GM19463 (cell line): ENCODE measurements at regions not wholly inside any gene's neighbourhood (a gene's known extent, or its start where the extent isn't known, plus 50 kb on each side); places are given as distances from the start of the nearest gene placed in this dataset.
"Not testable (repeated sequence)": the region's sequence is repeated elsewhere in the genome, so short reads cannot be mapped to it uniquely, and the experiment has no call there.

Experiments used
- ATAC-seq: cut with Tn5 transposase; IDR thresholded peaks from one replicate; pipeline ENCODE4 v1.9.1; 2021; ENCODE audit warnings: mild to moderate bottlenecking, moderate library complexity; ENCODE audit not compliant: unreplicated experiment

DNA sequence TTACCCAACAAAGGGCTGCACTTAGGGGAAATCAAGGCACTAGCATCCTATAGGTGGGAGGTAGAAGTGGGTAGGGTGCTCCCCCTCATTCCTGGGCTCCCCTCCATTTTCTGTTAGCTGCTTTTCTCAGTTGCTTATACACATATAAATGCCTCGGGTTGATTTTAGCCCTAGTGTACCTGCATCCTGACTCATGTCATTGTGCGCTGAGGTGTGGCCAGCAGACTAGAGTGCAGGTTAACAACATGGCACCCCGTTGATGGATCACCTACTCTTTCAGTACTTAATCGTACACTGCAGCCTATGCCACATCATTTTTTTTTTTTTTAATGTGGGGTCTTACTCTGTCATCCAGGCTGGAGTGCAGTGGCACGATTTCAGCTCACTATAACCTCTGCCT is 144.0 kb upstream of the ITGB1 start:
- no peak for ATAC-seq

GRCh38 chr10:33101392-33101787 is 143.4 kb upstream of the ITGB1 start:
- ATAC-seq: no peak

DNA sequence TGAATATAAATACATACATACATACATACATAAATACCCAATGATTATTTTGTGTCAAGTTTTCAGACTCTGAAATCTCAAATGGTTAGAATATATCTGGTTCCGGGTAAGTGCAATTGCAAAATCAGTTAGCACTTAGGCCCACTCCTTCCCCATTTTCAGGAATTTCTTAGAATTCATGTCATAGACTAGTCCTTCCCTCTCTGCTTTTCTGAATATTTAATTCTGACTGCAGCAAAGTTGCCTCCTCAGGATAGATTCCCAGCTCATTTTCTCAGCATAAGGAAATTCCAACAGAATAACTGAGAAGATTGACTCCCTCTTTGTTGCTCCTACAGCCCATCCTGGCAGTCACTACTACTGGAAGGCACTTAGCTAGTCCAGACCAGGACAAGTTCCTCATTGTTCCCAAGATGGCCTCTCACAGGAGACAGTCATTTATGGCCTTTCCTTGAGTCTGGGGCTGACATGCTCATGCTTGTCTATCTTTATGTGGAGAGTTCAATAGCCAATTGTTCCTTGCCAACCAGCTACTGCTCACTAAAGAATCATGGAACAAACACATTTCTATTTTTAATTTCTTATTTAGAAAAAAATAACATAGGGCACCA is 142.9 kb upstream of the ITGB1 start:
- no peak for ATAC-seq

DNA sequence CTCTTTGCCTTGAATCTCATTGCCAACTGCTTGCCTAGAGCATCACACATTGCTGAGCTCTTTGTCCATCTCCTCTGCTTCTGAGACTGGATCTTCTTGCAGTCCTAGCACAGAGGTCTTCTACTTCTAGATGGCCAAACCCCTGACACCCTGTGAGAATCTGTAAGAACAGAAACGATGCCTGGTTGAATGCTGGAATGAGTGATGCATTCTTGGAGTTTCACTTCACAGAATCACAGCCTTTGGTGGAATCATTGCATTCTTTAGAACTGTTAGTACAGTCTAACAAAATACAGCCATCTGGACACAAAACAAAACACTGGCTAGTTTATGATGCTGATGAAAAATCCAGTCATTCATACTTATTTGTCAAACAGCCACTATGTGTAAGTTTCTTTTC is 141.7 kb upstream of the ITGB1 start:
- ATAC-seq: no peak

DNA sequence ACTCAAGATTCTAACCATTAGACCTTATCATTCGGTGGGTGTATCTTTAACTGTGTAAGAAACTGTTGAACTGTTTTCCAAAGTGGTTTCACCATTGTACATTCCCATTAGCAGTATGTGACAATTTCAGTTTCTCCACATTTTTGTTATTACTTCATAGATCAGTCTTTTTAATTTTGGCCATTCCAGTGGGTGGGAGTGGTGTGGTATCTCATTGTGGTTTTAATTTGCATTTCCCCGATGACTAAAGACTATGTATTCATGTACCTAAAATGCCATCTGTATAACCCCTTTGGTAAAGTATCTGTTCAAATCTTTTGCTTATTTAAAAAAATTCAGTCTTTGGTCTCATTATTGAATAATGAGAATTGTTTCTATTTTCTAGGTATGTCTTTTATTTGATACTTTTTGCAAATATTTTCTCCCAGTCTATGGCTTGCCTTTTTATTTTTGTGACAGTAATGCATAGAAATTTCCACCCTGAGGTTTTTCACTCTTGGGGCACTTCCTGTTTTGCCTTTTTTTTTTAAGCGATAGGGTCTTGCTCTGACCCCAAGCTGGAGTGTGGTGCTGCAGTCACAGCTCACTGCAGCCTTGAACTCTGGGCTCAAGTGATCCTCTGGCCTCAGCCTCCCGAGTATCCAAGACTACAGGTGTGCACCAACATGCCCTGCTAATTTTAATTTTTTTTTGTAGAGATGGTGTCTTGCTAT is 141.1 kb upstream of the ITGB1 start:
- ATAC-seq: no peak

- peak; percentile 66 for ATAC-seq
Measured at GRCh38 chr10:33095867-33096815, 138.1 kb upstream of the ITGB1 start.

GRCh38 chr10:33094263-33095051 is 136.4 kb upstream of the ITGB1 start:
- ATAC-seq: no peak

DNA sequence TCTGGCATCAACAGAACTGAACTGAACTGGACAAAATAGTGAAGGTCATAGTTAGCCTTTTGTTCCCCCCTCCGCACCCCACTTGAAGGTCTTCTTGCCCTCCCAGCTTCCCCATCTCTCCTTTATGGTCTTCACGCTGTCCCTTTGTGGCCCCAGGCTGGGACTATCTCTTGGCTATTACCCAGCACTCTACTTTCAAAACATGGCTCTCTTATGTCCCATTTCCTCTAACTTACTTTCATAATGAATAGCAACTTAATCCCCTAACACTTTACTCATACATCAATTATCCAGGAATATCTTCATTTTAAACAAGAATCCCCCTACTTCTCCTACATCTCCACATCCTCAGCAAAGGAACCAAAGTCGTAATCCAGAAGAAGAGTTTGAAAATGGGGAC is 135.3 kb upstream of the ITGB1 start:
- ATAC-seq: no peak

DNA sequence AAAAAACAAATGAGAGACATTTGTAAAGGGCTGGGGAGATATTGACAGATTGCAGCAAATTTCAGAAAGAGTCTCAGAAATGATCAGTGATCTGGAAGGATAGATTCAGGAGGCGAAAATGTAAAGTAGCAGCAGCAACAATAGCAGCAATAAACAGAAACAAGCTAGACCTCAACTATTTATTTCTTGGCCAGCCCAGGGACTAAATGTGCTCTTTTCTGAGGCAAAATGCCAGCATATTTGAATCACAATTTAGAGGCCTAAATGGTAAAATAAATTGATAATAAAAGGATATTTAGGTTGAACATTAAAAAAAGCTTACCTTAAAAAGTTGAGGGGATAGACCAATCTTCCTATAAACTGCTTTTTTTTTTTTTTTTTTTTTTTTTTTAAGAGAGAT is 134.6 kb upstream of the ITGB1 start:
- ATAC-seq: no peak

- no peak for ATAC-seq
Measured at GRCh38 chr10:33091201-33091600, 133.2 kb upstream of the ITGB1 start.

GRCh38 chr10:33088990-33089389 is 131.0 kb upstream of the ITGB1 start:
- no peak for ATAC-seq

DNA sequence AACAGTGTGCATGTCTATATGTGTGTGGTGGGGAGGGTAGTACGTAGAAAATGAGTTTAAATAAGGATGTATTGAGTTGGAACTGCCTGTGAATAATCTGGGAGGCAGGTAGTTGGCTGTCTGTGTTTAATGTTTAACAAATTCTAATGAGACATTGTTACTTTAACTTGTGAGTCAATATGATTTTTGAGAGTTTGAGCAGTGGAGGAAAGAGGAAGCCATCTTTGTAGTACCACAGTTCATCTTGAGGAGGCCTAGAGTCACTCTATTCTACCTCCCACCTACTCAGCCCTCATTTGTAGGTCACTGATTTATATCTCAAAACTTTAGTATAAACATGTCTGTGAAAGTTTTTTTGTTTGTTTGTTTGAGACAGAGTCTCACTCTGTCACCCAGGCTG is 129.9 kb upstream of the ITGB1 start:
- no peak for ATAC-seq

DNA sequence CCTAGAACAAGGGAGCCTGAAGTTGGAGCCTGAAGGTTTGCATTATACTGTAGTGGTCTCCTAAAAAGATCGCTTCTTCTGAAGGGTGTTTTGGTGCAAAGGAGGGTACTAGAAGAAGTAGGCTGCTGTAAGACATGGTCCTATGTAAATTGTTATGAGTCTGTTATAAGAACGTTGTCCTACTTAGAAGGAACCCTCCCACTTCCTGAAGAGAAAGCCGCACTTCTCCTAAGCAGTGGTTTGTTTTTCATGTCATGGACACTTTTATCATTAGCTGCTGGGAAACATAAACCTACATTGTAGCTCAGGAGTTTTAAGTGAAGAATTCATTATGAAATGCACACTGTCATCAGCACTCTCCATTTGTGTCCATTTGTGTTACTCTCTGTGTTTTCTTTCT is 129.1 kb upstream of the ITGB1 start:
- ATAC-seq: no peak

GRCh38 chr10:33086100-33086499 is 128.1 kb upstream of the ITGB1 start:
- ATAC-seq: no peak

GRCh38 chr10:33085313-33085833 is 127.3 kb upstream of the ITGB1 start:
- ATAC-seq: no peak

- no peak for ATAC-seq
Measured at GRCh38 chr10:33084453-33084852, 126.4 kb upstream of the ITGB1 start.

DNA sequence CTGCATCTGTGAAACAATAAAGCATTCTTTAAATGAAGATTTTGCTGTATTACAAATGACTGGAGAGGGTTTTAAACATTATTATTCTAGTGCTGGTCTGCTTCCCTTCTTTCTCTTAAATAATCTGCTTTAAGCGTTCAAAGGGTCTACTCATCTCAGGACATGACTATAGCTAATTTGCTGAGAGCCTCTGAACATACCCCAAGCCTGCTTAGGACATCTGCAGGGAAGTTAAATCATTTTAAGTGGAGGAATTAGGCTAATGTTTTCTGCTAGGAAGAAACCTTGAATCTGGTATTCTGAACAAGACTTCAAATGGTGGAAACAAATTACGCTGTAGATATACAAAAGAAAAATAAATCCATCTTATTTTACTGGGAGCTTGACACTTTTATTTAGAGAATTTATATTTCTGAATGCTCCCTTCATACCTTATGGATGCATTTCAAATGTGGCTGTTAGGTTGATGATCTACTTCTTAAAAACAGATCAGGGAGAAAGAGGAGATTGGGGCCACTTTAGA is 124.4 kb upstream of the ITGB1 start:
- ATAC-seq: no peak

DNA sequence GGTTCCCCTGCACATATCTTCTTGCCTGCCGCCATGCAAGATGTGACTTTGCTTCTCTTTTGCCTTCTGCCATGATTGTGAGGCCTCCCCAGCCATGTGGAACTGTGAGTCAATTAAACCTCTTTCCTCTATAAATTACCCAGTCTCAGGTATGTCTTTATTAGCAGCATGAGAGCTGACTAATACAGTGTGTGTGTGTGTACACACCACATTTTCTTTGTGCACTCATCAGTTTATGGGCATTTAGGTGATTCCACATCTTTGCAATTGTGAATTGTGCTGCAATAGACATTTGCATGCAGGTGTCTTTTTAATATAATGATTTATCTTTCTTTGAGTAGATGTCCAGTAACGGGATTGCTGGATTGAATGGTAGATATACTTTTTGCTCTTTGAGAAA is 122.4 kb upstream of the ITGB1 start:
- ATAC-seq: not testable (repeated sequence)

GRCh38 chr10:33074443-33074842 is 116.4 kb upstream of the ITGB1 start:
- ATAC-seq: no peak

GRCh38 chr10:33073641-33074415 is 115.8 kb upstream of the ITGB1 start:
- no peak for ATAC-seq
